ENCODE measurements at regions not wholly inside any gene's neighbourhood (a gene's known extent, or its start where the extent isn't known, plus 50 kb on each side); places are given as distances from the start of the nearest gene placed in this dataset.
A peak's percentile ranks its signal among the peaks of the same experiment; 100 is the strongest.

- DNase-seq (no peak), FAIRE-seq (no peak)
- intact Hi-C loops (cut with DNase I): no loop called here
- Histone ChIP-seq H3K27me3 (ENCODE audit: control insufficient read depth, insufficient read depth, low read length) (no peaks in the 10 kb centered on the region), H3K27ac (ENCODE audit: low read depth in 2 of 2, low read length in 2 of 2) (no peak overlapping the region), H3K4me1 (ENCODE audit: control insufficient read depth in 2 of 3, insufficient read depth in 2 of 3, low read depth in 1 of 3, low read length in 3 of 3) (no peaks in the 10 kb centered on the region), H3K9me3 (ENCODE audit: control insufficient read depth in 2 of 3, insufficient read depth in 1 of 3, low read length in 3 of 3) (no peaks in the 10 kb centered on the region), H3K4me3 (ENCODE audit: low read length in 3 of 3) (no peak overlapping the region), H3K36me3 (ENCODE audit: control insufficient read depth in 2 of 3, insufficient read depth in 3 of 3, low read length in 3 of 3) (no peaks in the 10 kb centered on the region), H3K9ac (ENCODE audit: low read length in 3 of 3) (no peak overlapping the region)
- no peak for TF ChIP-seq CTCF (IDR thresholded peaks at IDR 0.05; ENCODE audit: borderline replicate concordance, extremely low read depth, insufficient read depth)
These were observed 782.5 kb upstream of the SEMA6D start for GRCh38 chr15:46934851-46935250.

- no peak for FAIRE-seq
These were observed 779.1 kb upstream of the SEMA6D start for GRCh38 chr15:46938169-46938568.

DNA sequence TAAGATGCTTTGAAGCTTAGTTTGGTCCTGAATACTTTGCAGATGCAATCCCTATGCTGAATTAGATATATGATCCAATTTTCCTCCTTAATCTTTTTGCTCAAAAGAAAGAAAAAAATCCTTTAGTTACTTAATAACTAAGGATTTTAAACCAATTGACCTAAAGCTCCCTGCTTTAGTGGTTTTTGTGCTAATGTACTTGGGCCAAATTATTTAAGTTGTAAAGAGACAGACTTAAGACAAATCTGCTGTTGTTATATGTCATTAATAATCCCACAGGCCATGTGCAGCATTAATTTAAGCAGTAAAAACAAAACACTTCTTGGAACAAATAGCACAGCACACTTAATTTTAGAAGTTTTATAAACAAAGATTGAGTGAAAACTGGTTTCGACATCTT, 776.1 kb upstream of the SEMA6D start:
- intact Hi-C loops (cut with DNase I): no loop called here
- no peak overlapping the region for H3K27ac ChIP-seq (ENCODE audit: low read depth in 2 of 2, low read length in 2 of 2)
- no peaks in the 10 kb centered on the region for H3K36me3 ChIP-seq (ENCODE audit: control insufficient read depth in 2 of 3, insufficient read depth in 3 of 3, low read length in 3 of 3)
- no peaks in the 10 kb centered on the region for H3K9me3 ChIP-seq (ENCODE audit: control insufficient read depth in 2 of 3, insufficient read depth in 1 of 3, low read length in 3 of 3)
- no peak overlapping the region for H3K9ac ChIP-seq (ENCODE audit: low read length in 3 of 3)
- DNase-seq: peak in 2 of 5 donors; percentile 47 to 78
- no peak overlapping the region for H3K4me3 ChIP-seq (ENCODE audit: low read length in 3 of 3)
- no peak for TF ChIP-seq CTCF (IDR thresholded peaks at IDR 0.05; ENCODE audit: borderline replicate concordance, extremely low read depth, insufficient read depth)
- H3K27me3 ChIP-seq (ENCODE audit: control insufficient read depth, insufficient read depth, low read length): no peaks in the 10 kb centered on the region
- no peaks in the 10 kb centered on the region for H3K4me1 ChIP-seq (ENCODE audit: control insufficient read depth in 2 of 3, insufficient read depth in 2 of 3, low read depth in 1 of 3, low read length in 3 of 3)
- no peak for FAIRE-seq

More at GRCh38 chr15:46938169-46938568, 779.1 kb upstream of the SEMA6D start:
- no peak for TF ChIP-seq CTCF (IDR thresholded peaks at IDR 0.05; ENCODE audit: borderline replicate concordance, extremely low read depth, insufficient read depth)
- no peak overlapping the region for H3K9ac ChIP-seq (ENCODE audit: low read length in 3 of 3)
- H3K36me3 ChIP-seq (ENCODE audit: control insufficient read depth in 2 of 3, insufficient read depth in 3 of 3, low read length in 3 of 3): no peaks in the 10 kb centered on the region
- H3K27me3 ChIP-seq (ENCODE audit: control insufficient read depth, insufficient read depth, low read length): no peaks in the 10 kb centered on the region
- DNase-seq: no peak
- H3K4me1 ChIP-seq (ENCODE audit: control insufficient read depth in 2 of 3, insufficient read depth in 2 of 3, low read depth in 1 of 3, low read length in 3 of 3): no peaks in the 10 kb centered on the region
- H3K27ac ChIP-seq (ENCODE audit: low read depth in 2 of 2, low read length in 2 of 2): no peak overlapping the region
- H3K9me3 ChIP-seq (ENCODE audit: control insufficient read depth in 2 of 3, insufficient read depth in 1 of 3, low read length in 3 of 3): no peaks in the 10 kb centered on the region
- intact Hi-C loops (cut with DNase I): no loop called here
- H3K4me3 ChIP-seq (ENCODE audit: low read length in 3 of 3): no peak overlapping the region

GRCh38 chr15:46946953-46947352, 770.4 kb upstream of the SEMA6D start:
- no peak overlapping the region for H3K4me3 ChIP-seq (ENCODE audit: low read length in 3 of 3)
- intact Hi-C loops (cut with DNase I): no loop called here
- no peak for FAIRE-seq

More at GRCh38 chr15:46946953-46947352, 770.4 kb upstream of the SEMA6D start:
- Histone ChIP-seq H3K9ac (ENCODE audit: low read length in 3 of 3) (no peak overlapping the region), H3K27ac (ENCODE audit: low read depth in 2 of 2, low read length in 2 of 2) (no peak overlapping the region), H3K27me3 (ENCODE audit: control insufficient read depth, insufficient read depth, low read length) (no peaks in the 10 kb centered on the region), H3K36me3 (ENCODE audit: control insufficient read depth in 2 of 3, insufficient read depth in 3 of 3, low read length in 3 of 3) (no peaks in the 10 kb centered on the region), H3K4me1 (ENCODE audit: control insufficient read depth in 2 of 3, insufficient read depth in 2 of 3, low read depth in 1 of 3, low read length in 3 of 3) (no peaks in the 10 kb centered on the region), H3K9me3 (ENCODE audit: control insufficient read depth in 2 of 3, insufficient read depth in 1 of 3, low read length in 3 of 3) (no peaks in the 10 kb centered on the region)
- TF ChIP-seq CTCF (IDR thresholded peaks at IDR 0.05; ENCODE audit: borderline replicate concordance, extremely low read depth, insufficient read depth): no peak
- DNase-seq: no peak
